PC-9 (cell line): ENCODE measurements at regions not wholly inside any gene's neighbourhood (a gene's known extent, or its start where the extent isn't known, plus 50 kb on each side); places are given as distances from the start of the nearest gene placed in this dataset.

Source experiments
- EZH2 ChIP-seq: fragments of 200-600 bp; sonication (generic); IDR thresholded peaks from 2 replicates; pipeline ENCODE4 v1.8.0; 2017; ENCODE audit warnings: antibody characterized with exemption, low read depth
- TF ChIP-seq, protein P1 (sequence below): fragments of 200-600 bp; sonication (generic); conservative IDR thresholded peaks from 2 replicates; pipeline ENCODE4 v1.6.1; 2017; ENCODE audit warnings: mixed run types, antibody characterized with exemption, mild to moderate bottlenecking, moderate library complexity

DNA sequence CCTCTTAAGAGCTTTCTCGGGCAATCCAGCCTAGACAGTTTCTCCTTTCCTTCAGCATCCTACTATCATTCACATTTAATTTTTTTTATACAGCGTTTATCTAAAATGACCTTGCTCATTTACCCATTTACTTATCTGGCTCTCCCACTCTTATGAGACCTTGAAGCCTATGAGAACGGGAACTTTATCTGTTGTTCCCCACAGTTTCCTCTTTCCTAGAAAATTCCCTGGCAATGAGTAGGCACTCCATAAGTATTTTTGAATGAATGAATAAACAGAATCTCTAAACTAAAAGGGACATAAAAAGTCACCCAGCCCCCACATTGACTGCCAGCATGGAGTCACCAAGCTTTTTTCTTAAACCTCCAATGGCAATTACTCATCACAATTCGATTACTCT, 353.2 kb downstream of the METTL4 start:
- TF ChIP-seq, protein P1, sequence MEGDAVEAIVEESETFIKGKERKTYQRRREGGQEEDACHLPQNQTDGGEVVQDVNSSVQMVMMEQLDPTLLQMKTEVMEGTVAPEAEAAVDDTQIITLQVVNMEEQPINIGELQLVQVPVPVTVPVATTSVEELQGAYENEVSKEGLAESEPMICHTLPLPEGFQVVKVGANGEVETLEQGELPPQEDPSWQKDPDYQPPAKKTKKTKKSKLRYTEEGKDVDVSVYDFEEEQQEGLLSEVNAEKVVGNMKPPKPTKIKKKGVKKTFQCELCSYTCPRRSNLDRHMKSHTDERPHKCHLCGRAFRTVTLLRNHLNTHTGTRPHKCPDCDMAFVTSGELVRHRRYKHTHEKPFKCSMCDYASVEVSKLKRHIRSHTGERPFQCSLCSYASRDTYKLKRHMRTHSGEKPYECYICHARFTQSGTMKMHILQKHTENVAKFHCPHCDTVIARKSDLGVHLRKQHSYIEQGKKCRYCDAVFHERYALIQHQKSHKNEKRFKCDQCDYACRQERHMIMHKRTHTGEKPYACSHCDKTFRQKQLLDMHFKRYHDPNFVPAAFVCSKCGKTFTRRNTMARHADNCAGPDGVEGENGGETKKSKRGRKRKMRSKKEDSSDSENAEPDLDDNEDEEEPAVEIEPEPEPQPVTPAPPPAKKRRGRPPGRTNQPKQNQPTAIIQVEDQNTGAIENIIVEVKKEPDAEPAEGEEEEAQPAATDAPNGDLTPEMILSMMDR, result no peak
- TF ChIP-seq EZH2, result no peak
